IMR-90 (cell line): ENCODE measurements at regions not wholly inside any gene's neighbourhood (a gene's known extent, or its start where the extent isn't known, plus 50 kb on each side); places are given as distances from the start of the nearest gene placed in this dataset.

Source experiments
- ATAC-seq: fragments of 200-7000 bp; cut with Tn5 transposase; 2 replicates; pipeline ENCODE4 v1.9.1; 2020; ENCODE audit warnings: low read depth, mild to moderate bottlenecking, moderate library complexity
- BruUV-seq: library from RNA; stranded (reverse); fragments of 400-500 nt; replicated peaks from 2 replicates; lab custom pipeline; 2021; lab: Mats Ljungman, UMichigan
- CTCF ChIA-PET: fragments of 300-600 bp; formaldehyde crosslinking; extraction: SDS; loops from one replicate; lab custom pipeline; 2021; ENCODE audit warnings: antibody characterized with exemption; lab: Yijun Ruan, JAX
- POLR2A ChIA-PET: fragments of 300-600 bp; sonication (Branson Sonifier 250); formaldehyde crosslinking; loops from one replicate; lab custom pipeline; 2022; ENCODE audit warnings: antibody characterized with exemption; ENCODE audit not compliant: unreplicated experiment; lab: Charles Lee
- DNase-seq: peaks from one replicate; pipeline ENCODE4 v3.0.0; 2013
- H2AFZ ChIP-seq: replicated peaks from 2 replicates; pipeline ENCODE3; 2013; ENCODE audit warnings: low read length, mild to moderate bottlenecking; ENCODE audit not compliant: poor library complexity
- H2AK5ac ChIP-seq: 2 replicates; pipeline ENCODE4 v1.6.1; 2013; ENCODE audit warnings: low read depth, low read length, inconsistent platforms
- H2AK9ac ChIP-seq: replicated peaks from 2 replicates; pipeline ENCODE3; 2013; ENCODE audit warnings: mild to moderate bottlenecking, low read depth, low read length, moderate library complexity; ENCODE audit not compliant: poor library complexity
- H2BK120ac ChIP-seq: 2 replicates; pipeline ENCODE4 v1.6.1; 2013; ENCODE audit warnings: low read depth, low read length, inconsistent platforms
- H2BK15ac ChIP-seq: 3 replicates; pipeline ENCODE4 v1.6.1; 2013; ENCODE audit warnings: low read depth, low read length, inconsistent platforms
- H2BK20ac ChIP-seq: 2 replicates; pipeline ENCODE4 v1.6.1; 2013; ENCODE audit warnings: low read depth, mild to moderate bottlenecking, inconsistent platforms, low read length, moderate library complexity
- H2BK5ac ChIP-seq: 2 replicates; pipeline ENCODE4 v1.6.1; 2013; ENCODE audit warnings: mild to moderate bottlenecking, low read depth, low read length, inconsistent platforms; ENCODE audit not compliant: poor library complexity, severe bottlenecking
- H3K14ac ChIP-seq: replicated peaks from 2 replicates; pipeline ENCODE4 v1.6.1; 2013; ENCODE audit warnings: low read depth, low read length, inconsistent platforms
- H3K18ac ChIP-seq: 2 replicates; pipeline ENCODE4 v1.6.1; 2013; ENCODE audit warnings: low read depth, low read length, control low read depth
- H3K23ac ChIP-seq: 2 replicates; pipeline ENCODE4 v1.6.1; 2013; ENCODE audit warnings: low read depth, low read length, inconsistent platforms
- H3K27ac ChIP-seq: 2 replicates; pipeline ENCODE4 v1.5.1; 2013; ENCODE audit warnings: mild to moderate bottlenecking, control low read depth, low read length; ENCODE audit not compliant: insufficient read depth
- H3K27me3 ChIP-seq: 2 replicates; pipeline ENCODE4 v1.6.1; 2013; ENCODE audit warnings: low read length; ENCODE audit not compliant: control insufficient read depth, insufficient read depth
- H3K36me3 ChIP-seq: 2 replicates; pipeline ENCODE4 v1.6.1; 2013; ENCODE audit warnings: low read length, mixed read lengths; ENCODE audit not compliant: control insufficient read depth, insufficient read depth
- H3K4ac ChIP-seq: 2 replicates; pipeline ENCODE4 v1.6.1; 2013; ENCODE audit warnings: low read depth, low read length, inconsistent platforms
- H3K4me1 ChIP-seq: 2 replicates; pipeline ENCODE4 v1.6.1; 2013; ENCODE audit warnings: low read length, mixed read lengths; ENCODE audit not compliant: control insufficient read depth, insufficient read depth
- H3K4me2 ChIP-seq: 2 replicates; pipeline ENCODE4 v1.6.1; 2013; ENCODE audit warnings: low read depth, mild to moderate bottlenecking, control low read depth, low read length, moderate library complexity
- H3K4me3 ChIP-seq: 2 replicates; pipeline ENCODE4 v1.5.1; 2013; ENCODE audit warnings: low read depth, mild to moderate bottlenecking, control low read depth, low read length, moderate library complexity; ENCODE audit not compliant: insufficient read depth
- H3K56ac ChIP-seq: 2 replicates; pipeline ENCODE4 v1.6.1; 2013; ENCODE audit warnings: low read length, inconsistent platforms; ENCODE audit not compliant: insufficient read depth; ENCODE audit errors: extremely low read depth
- H3K79me1 ChIP-seq, 2 experiments: 2 replicates each; pipeline ENCODE4 v1.6.1; 2013; ENCODE audit warnings: low read length in 2 of 2, inconsistent platforms in 1 of 2, low read depth in 1 of 2
- H3K9ac ChIP-seq: 2 replicates; pipeline ENCODE4 v1.6.1; 2013; ENCODE audit warnings: low read depth, low read length, control low read depth
- H3K9me1 ChIP-seq: 2 replicates; pipeline ENCODE4 v1.6.1; 2013; ENCODE audit warnings: low read length, inconsistent platforms; ENCODE audit not compliant: insufficient read depth
- H3K9me3 ChIP-seq: 2 replicates; pipeline ENCODE4 v1.6.1; 2013; ENCODE audit warnings: low read length; ENCODE audit not compliant: control insufficient read depth, insufficient read depth
- H4K20me1 ChIP-seq: 2 replicates; pipeline ENCODE4 v1.6.1; 2013; ENCODE audit warnings: low read length, inconsistent platforms; ENCODE audit not compliant: insufficient read depth
- H4K5ac ChIP-seq: 2 replicates; pipeline ENCODE4 v1.6.1; 2013; ENCODE audit warnings: mild to moderate bottlenecking, low read depth, low read length, control low read depth
- H4K8ac ChIP-seq, 2 experiments: 2 replicates each; pipeline ENCODE4 v1.6.1; 2013; ENCODE audit warnings: low read depth in 2 of 2, low read length in 2 of 2, control low read depth in 1 of 2, inconsistent platforms in 1 of 2
- H4K91ac ChIP-seq: 2 replicates; pipeline ENCODE4 v1.6.1; 2013; ENCODE audit warnings: low read depth, low read length, inconsistent platforms; ENCODE audit not compliant: insufficient read depth
- USF2 ChIP-seq: fragments of 150-350 bp; IDR thresholded peaks from 2 replicates; pipeline ENCODE4 v1.6.1; 2017; ENCODE audit warnings: mild to moderate bottlenecking, antibody characterized with exemption, low read length, low read depth
- dilution Hi-C: fragments of 300-500 bp; cut with HindIII; formaldehyde crosslinking; loops from one replicate; pipeline ENCODE4 v1.14.3; 2018; ENCODE audit warnings: low sequenced_read_pairs; ENCODE audit not compliant: unreplicated experiment
- in situ Hi-C: fragments of 300-500 bp; cut with MboI; formaldehyde crosslinking; loops from 3 replicates; pipeline ENCODE4 v1.14.3; 2019; ENCODE audit warnings: low sequenced_read_pairs, inconsistent platforms, mixed read lengths
- intact Hi-C: fragments of 100-400 bp; cut with micrococcal nuclease; formaldehyde crosslinking; loops from 2 replicates; pipeline ENCODE4 v1.10.0; 2022

GRCh38 chr4:36772154-36772516, 472.4 kb upstream of the NWD2 start:
- Histone ChIP-seq H2BK20ac (no peak overlapping the region), H3K4me2 (no peak overlapping the region), H2BK120ac (no peak overlapping the region), H3K9ac (no peak overlapping the region), H3K79me1 (no peaks in the 10 kb centered on the region), H3K27ac (no peak overlapping the region), H3K14ac (no peak overlapping the region), H3K9me3 (peaks cover 8% of the 10 kb centered on the region; the same call in 1 of the 2 replicates), H4K8ac (no peak overlapping the region), H3K56ac (no peak overlapping the region), H2BK15ac (no peak overlapping the region), H3K36me3 (no peaks in the 10 kb centered on the region), H2AK5ac (no peak overlapping the region), H3K4me1 (no peaks in the 10 kb centered on the region), H3K4ac (no peak overlapping the region), H3K9me1 (no peaks in the 10 kb centered on the region), H3K18ac (no peak overlapping the region), H2AFZ (no peak overlapping the region), H3K4me3 (no peak overlapping the region), H2AK9ac (no peak overlapping the region), H4K20me1 (no peaks in the 10 kb centered on the region), H3K27me3 (no peaks in the 10 kb centered on the region), H2BK5ac (no peak overlapping the region), H4K5ac (no peak overlapping the region), H3K23ac (no peak overlapping the region), H4K91ac (no peak overlapping the region)
- BruUV-seq: no TSS peak
- ChIA-PET POLR2A (no interaction called here), CTCF (no interaction called here)
- dilution Hi-C loops (no loop called here), in situ Hi-C loops (no loop called here), intact Hi-C loops (no loop called here)
- TF ChIP-seq USF2: no peak
- DNase-seq: no peak
- ATAC-seq: no peak
